GM12892 (cell line): ENCODE measurements at regions not wholly inside any gene's neighbourhood (a gene's known extent, or its start where the extent isn't known, plus 50 kb on each side); places are given as distances from the start of the nearest gene placed in this dataset.

ENCODE experiments used
- POLR2A ChIP-seq: IDR thresholded peaks from 2 replicates; pipeline ENCODE4 v1.6.1; 2011; ENCODE audit warnings: low read depth, low read length, control low read depth
- TAF1 ChIP-seq: IDR thresholded peaks from 2 replicates; pipeline ENCODE4 v1.6.1; 2011; ENCODE audit warnings: low read depth, mild to moderate bottlenecking, control low read depth, low read length, borderline replicate concordance

- no peak for TF ChIP-seq TAF1
- no peak for TF ChIP-seq POLR2A
These were observed 134.2 kb downstream of the IQUB start for GRCh38 chr7:123400196-123400595.
